Natural killer cell (primary cell): ENCODE measurements at regions not wholly inside any gene's neighbourhood (a gene's known extent, or its start where the extent isn't known, plus 50 kb on each side); places are given as distances from the start of the nearest gene placed in this dataset.
A peak's percentile ranks its signal among the peaks of the same experiment; 100 is the strongest.

Source experiments
- ATAC-seq, 3 donors: fragments of 150-1000 bp in 2 of 3; fragments of 200-7000 bp in 1 of 3; cut with Tn5 transposase; 1 replicate in 1 of 3; 2 replicates in 2 of 3; pipeline ENCODE4 v1.10.0; 2021; ENCODE audit warnings: mild to moderate bottlenecking in 2 of 3, moderate library complexity in 2 of 3
- DNase-seq, 2 donors: peaks; one replicate each; pipeline versions ENCODE4 v3.0.0 to v3.0.0-alpha.2; 2013 to 2021; ENCODE audit warnings: mixed read lengths in 1 of 2
- H3K27ac ChIP-seq: one replicate; pipeline ENCODE4 v1.5.1; 2013; ENCODE audit warnings: mild to moderate bottlenecking, low read length
- H3K27me3 ChIP-seq: one replicate; pipeline ENCODE4 v1.6.1; 2013; ENCODE audit warnings: low read length; ENCODE audit not compliant: control insufficient read depth, insufficient read depth
- H3K36me3 ChIP-seq: one replicate; pipeline ENCODE4 v1.6.1; 2013; ENCODE audit warnings: low read length; ENCODE audit not compliant: control insufficient read depth, insufficient read depth
- H3K4me1 ChIP-seq: one replicate; pipeline ENCODE4 v1.6.1; 2013; ENCODE audit warnings: low read length; ENCODE audit not compliant: control insufficient read depth, insufficient read depth
- H3K4me3 ChIP-seq: one replicate; pipeline ENCODE4 v1.5.1; 2013; ENCODE audit warnings: low read length
- H3K9me3 ChIP-seq: one replicate; pipeline ENCODE4 v1.6.1; 2013; ENCODE audit warnings: low read length; ENCODE audit not compliant: control insufficient read depth, insufficient read depth
- H3K27ac Mint-ChIP-seq, 2 donors: one replicate each; pipeline ENCODE4 v1.8.0; 2022; ENCODE audit warnings: mild to moderate bottlenecking in 2 of 2, mixed read lengths in 2 of 2, moderate library complexity in 1 of 2
- H3K27me3 Mint-ChIP-seq, 2 donors: one replicate each; pipeline ENCODE4 v1.8.0; 2022; ENCODE audit warnings: low read depth in 2 of 2, mixed read lengths in 2 of 2
- H3K36me3 Mint-ChIP-seq: one replicate; pipeline ENCODE4 v1.8.0; 2022; ENCODE audit warnings: mixed read lengths
- H3K4me1 Mint-ChIP-seq, 2 donors: one replicate each; pipeline ENCODE4 v1.8.0; 2022; ENCODE audit warnings: mixed read lengths in 2 of 2
- H3K4me3 Mint-ChIP-seq: one replicate; pipeline ENCODE4 v1.8.0; 2022; ENCODE audit warnings: mild to moderate bottlenecking, moderate library complexity, mixed read lengths
- H3K9me3 Mint-ChIP-seq, 2 donors: one replicate each; pipeline ENCODE4 v1.8.0; 2022; ENCODE audit warnings: mixed read lengths in 2 of 2
- CTCF ChIP-seq: fragments of 200-600 bp; IDR thresholded peaks from one replicate; pipeline ENCODE4 v1.8.0; 2022; ENCODE audit warnings: antibody characterized with exemption
- WGBS: methylation state at CpG from one replicate; pipeline ENCODE4 v1.1.7; 2013; ENCODE audit warnings: missing lambda C conversion rate; ENCODE audit not compliant: insufficient coverage; 5-methylcytosine and 5-hydroxymethylcytosine counted together
- intact Hi-C: fragments of 100-400 bp; cut with micrococcal nuclease; formaldehyde crosslinking; loops from one replicate; pipeline ENCODE4 v1.14.2; 2022

GRCh38 chr10:29740981-29741545 lies 106.3 kb upstream of the SVIL start:
- H3K4me1 ChIP-seq, result peaks cover 10% of the 10 kb centered on the region
- intact Hi-C loops, result no loop called here
- H3K27me3 ChIP-seq, result peaks cover 2% of the 10 kb centered on the region
- no peaks in the 10 kb centered on the region for H3K36me3 ChIP-seq
- TF ChIP-seq CTCF, result no peak
- peaks cover 0 to 15% of the 10 kb centered on the region in 2 donors for H3K4me1 Mint-ChIP-seq
- no peak for ATAC-seq
- H3K9me3 ChIP-seq, result no peaks in the 10 kb centered on the region
- DNase-seq, result no peak
- peaks cover 17 to 19% of the 10 kb centered on the region in 2 donors for H3K27me3 Mint-ChIP-seq
- no peak overlapping the region for H3K4me3 Mint-ChIP-seq
- H3K36me3 Mint-ChIP-seq, result no peaks in the 10 kb centered on the region
- no peak overlapping the region for H3K27ac Mint-ChIP-seq
- H3K4me3 ChIP-seq, result no peak overlapping the region
- no peak overlapping the region for H3K27ac ChIP-seq
- WGBS, result 82% methylated on average over 5 of the region's 6 CpGs
- no peaks in the 10 kb centered on the region for H3K9me3 Mint-ChIP-seq

GRCh38 chr10:29738341-29738740 lies 103.6 kb upstream of the SVIL start:
- H3K27ac Mint-ChIP-seq, result no peak overlapping the region
- no peak for DNase-seq
- no peaks in the 10 kb centered on the region for H3K36me3 Mint-ChIP-seq
- H3K4me1 Mint-ChIP-seq, result peaks cover 11 to 32% of the 10 kb centered on the region in 2 donors
- Histone ChIP-seq H3K27me3 (peaks cover 2% of the 10 kb centered on the region), H3K4me1 (peaks cover 23% of the 10 kb centered on the region), H3K4me3 (no peak overlapping the region), H3K27ac (no peak overlapping the region), H3K36me3 (no peaks in the 10 kb centered on the region), H3K9me3 (no peaks in the 10 kb centered on the region)
- no peaks in the 10 kb centered on the region for H3K9me3 Mint-ChIP-seq
- H3K27me3 Mint-ChIP-seq, result peaks cover 14 to 19% of the 10 kb centered on the region in 2 donors
- WGBS, result 93% methylated on average over 6 of the region's 11 CpGs
- intact Hi-C loops, result loop anchor here (10.0 kb wide), 1 partner anchor 54 kb away; no protein-coding TSS in a partner anchor
- H3K4me3 Mint-ChIP-seq, result peak overlapping the region; percentile 21
- ATAC-seq, result no peak
- TF ChIP-seq CTCF, result no peak

- Mint-ChIP-seq H3K4me1 (peaks cover 11 to 32% of the 10 kb centered on the region in 2 donors), H3K27me3 (peaks cover 14 to 19% of the 10 kb centered on the region in 2 donors), H3K27ac (peak overlapping the region in 1 of 2 donors; percentile 21), H3K9me3 (no peaks in the 10 kb centered on the region), H3K4me3 (peak overlapping the region; percentile 84), H3K36me3 (no peaks in the 10 kb centered on the region)
- Histone ChIP-seq H3K4me3 (no peak overlapping the region), H3K27ac (no peak overlapping the region), H3K9me3 (no peaks in the 10 kb centered on the region), H3K4me1 (peaks cover 23% of the 10 kb centered on the region), H3K36me3 (no peaks in the 10 kb centered on the region), H3K27me3 (peaks cover 2% of the 10 kb centered on the region)
- DNase-seq, result peak in 1 of 2 donors; percentile 37
- no peak for TF ChIP-seq CTCF
- 33% methylated on average over 27 of the region's 27 CpGs for WGBS
- intact Hi-C loops, result loop anchor here (10.0 kb wide), 1 partner anchor 52 kb away; no protein-coding TSS in a partner anchor
- no peak for ATAC-seq
Measured at GRCh38 chr10:29737074-29737593, 102.4 kb upstream of the SVIL start.
